ENCODE measurements at regions not wholly inside any gene's neighbourhood (a gene's known extent, or its start where the extent isn't known, plus 50 kb on each side); places are given as distances from the start of the nearest gene placed in this dataset.

GRCh38 chr11:128182844-128183243, 404.5 kb downstream of the ETS1 start:
- TF ChIP-seq CTCF (IDR thresholded peaks at IDR 0.05; ENCODE audit: extremely low read depth in 1 of 2, insufficient read depth in 1 of 2, low read depth in 1 of 2, low read length in 2 of 2) (no peak), EZH2 (IDR thresholded peaks at IDR 0.05; ENCODE audit: borderline replicate concordance, low read depth, low read length, severe bottlenecking) (no peak), JUN (IDR thresholded peaks at IDR 0.05; ENCODE audit: borderline replicate concordance, insufficient read depth, insufficient read length, low read depth) (no peak), GATA2 (IDR thresholded peaks at IDR 0.05; ENCODE audit: insufficient read depth, insufficient read length, low read depth, low read length) (no peak), POLR2A (IDR thresholded peaks at IDR 0.05; ENCODE audit: low read depth, low read length) (no peak), POLR2AphosphoS5 (IDR thresholded peaks at IDR 0.05; ENCODE audit: insufficient read depth, low read depth, low read length) (no peak), MAX (IDR thresholded peaks at IDR 0.05; ENCODE audit: insufficient read depth, insufficient read length) (no peak), MYC (IDR thresholded peaks at IDR 0.05; ENCODE audit: low read depth, low read length) (no peak), FOS (IDR thresholded peaks at IDR 0.05; ENCODE audit: borderline replicate concordance, insufficient read depth, low read length) (no peak)

All from endothelial cell of umbilical vein (primary cell).